ENCODE measurements at regions not wholly inside any gene's neighbourhood (a gene's known extent, or its start where the extent isn't known, plus 50 kb on each side); places are given as distances from the start of the nearest gene placed in this dataset.
A peak's percentile ranks its signal among the peaks of the same experiment; 100 is the strongest.

- no peak for DNase-seq
- TF ChIP-seq CTCF (IDR thresholded peaks at IDR 0.05; ENCODE audit: partially characterized antibody, unreplicated experiment): no peak
- Mint-ChIP-seq H3K4me1 (ENCODE audit: low read depth, unreplicated experiment) (no peaks in the 10 kb centered on the region), H3K27me3 (ENCODE audit: unreplicated experiment) (peaks cover 4% of the 10 kb centered on the region), H3K27ac (ENCODE audit: unreplicated experiment) (no peak overlapping the region), H3K4me3 (ENCODE audit: unreplicated experiment) (no peak overlapping the region), H3K9me3 (ENCODE audit: unreplicated experiment) (peaks cover 1% of the 10 kb centered on the region), H3K36me3 (ENCODE audit: unreplicated experiment) (no peaks in the 10 kb centered on the region)
Observed at GRCh38 chr12:83827193-83827592, 1085.4 kb downstream of the SLC6A15 start.

- peaks cover 4% of the 10 kb centered on the region for H3K27me3 Mint-ChIP-seq (ENCODE audit: unreplicated experiment)
- H3K4me3 Mint-ChIP-seq (ENCODE audit: unreplicated experiment): no peak overlapping the region
- H3K27ac Mint-ChIP-seq (ENCODE audit: unreplicated experiment): no peak overlapping the region
- peaks cover 1% of the 10 kb centered on the region for H3K9me3 Mint-ChIP-seq (ENCODE audit: unreplicated experiment)
- no peaks in the 10 kb centered on the region for H3K36me3 Mint-ChIP-seq (ENCODE audit: unreplicated experiment)
- TF ChIP-seq CTCF (IDR thresholded peaks at IDR 0.05; ENCODE audit: partially characterized antibody, unreplicated experiment): peak; percentile 79
- H3K4me1 Mint-ChIP-seq (ENCODE audit: low read depth, unreplicated experiment): no peaks in the 10 kb centered on the region
- peak; percentile 79 for DNase-seq
Observed at GRCh38 chr12:83826112-83826511, 1086.5 kb downstream of the SLC6A15 start.

GRCh38 chr12:83823386-83824045 is 1089.1 kb downstream of the SLC6A15 start:
- Mint-ChIP-seq H3K4me3 (ENCODE audit: unreplicated experiment) (no peak overlapping the region), H3K36me3 (ENCODE audit: unreplicated experiment) (no peaks in the 10 kb centered on the region), H3K27me3 (ENCODE audit: unreplicated experiment) (peaks cover 4% of the 10 kb centered on the region), H3K9me3 (ENCODE audit: unreplicated experiment) (peaks cover 1% of the 10 kb centered on the region), H3K27ac (ENCODE audit: unreplicated experiment) (no peak overlapping the region), H3K4me1 (ENCODE audit: low read depth, unreplicated experiment) (no peaks in the 10 kb centered on the region)
- peak; percentile 85 for DNase-seq
- TF ChIP-seq CTCF (IDR thresholded peaks at IDR 0.05; ENCODE audit: partially characterized antibody, unreplicated experiment): peak; percentile 76

GRCh38 chr12:83821967-83822366 is 1090.6 kb downstream of the SLC6A15 start:
- no peak overlapping the region for H3K27ac Mint-ChIP-seq (ENCODE audit: unreplicated experiment)
- no peaks in the 10 kb centered on the region for H3K9me3 Mint-ChIP-seq (ENCODE audit: unreplicated experiment)
- TF ChIP-seq CTCF (IDR thresholded peaks at IDR 0.05; ENCODE audit: partially characterized antibody, unreplicated experiment): no peak
- no peaks in the 10 kb centered on the region for H3K27me3 Mint-ChIP-seq (ENCODE audit: unreplicated experiment)
- no peak for DNase-seq
- no peak overlapping the region for H3K4me3 Mint-ChIP-seq (ENCODE audit: unreplicated experiment)
- H3K36me3 Mint-ChIP-seq (ENCODE audit: unreplicated experiment): no peaks in the 10 kb centered on the region
- no peaks in the 10 kb centered on the region for H3K4me1 Mint-ChIP-seq (ENCODE audit: low read depth, unreplicated experiment)

GRCh38 chr12:83818881-83819280 is 1093.7 kb downstream of the SLC6A15 start:
- TF ChIP-seq CTCF (IDR thresholded peaks at IDR 0.05; ENCODE audit: partially characterized antibody, unreplicated experiment): no peak
- Mint-ChIP-seq H3K36me3 (ENCODE audit: unreplicated experiment) (no peaks in the 10 kb centered on the region), H3K27me3 (ENCODE audit: unreplicated experiment) (no peaks in the 10 kb centered on the region), H3K4me3 (ENCODE audit: unreplicated experiment) (no peak overlapping the region), H3K4me1 (ENCODE audit: low read depth, unreplicated experiment) (no peaks in the 10 kb centered on the region), H3K27ac (ENCODE audit: unreplicated experiment) (no peak overlapping the region), H3K9me3 (ENCODE audit: unreplicated experiment) (no peaks in the 10 kb centered on the region)
- no peak for DNase-seq

Measured in glutamatergic neuron (in vitro differentiated cells).